Liver (tissue), 8 donors: ENCODE measurements at regions not wholly inside any gene's neighbourhood (a gene's known extent, or its start where the extent isn't known, plus 50 kb on each side); places are given as distances from the start of the nearest gene placed in this dataset.
A peak's percentile ranks its signal among the peaks of the same experiment; 100 is the strongest.

ENCODE experiments used
- DNase-seq: peaks from one replicate; pipeline ENCODE4 v3.0.0-alpha.2; 2017; ENCODE audit warnings: low spot score
- H3K27ac ChIP-seq, 2 donors: one replicate each; pipeline ENCODE4 v1.7.0; 2013; ENCODE audit warnings: inconsistent platforms in 2 of 2, low read length in 2 of 2, control low read depth in 1 of 2, low read depth in 1 of 2, mild to moderate bottlenecking in 1 of 2
- H3K27me3 ChIP-seq, 4 donors: one replicate each; pipeline versions ENCODE4 v1.6.1 to v1.7.0; 2013; ENCODE audit warnings: low read length in 3 of 4, inconsistent platforms in 1 of 4, mild to moderate bottlenecking in 1 of 4, moderate library complexity in 1 of 4; ENCODE audit not compliant: control insufficient read depth in 4 of 4, insufficient read depth in 4 of 4
- H3K36me3 ChIP-seq, 4 donors: one replicate each; pipeline versions ENCODE4 v1.6.1 to v1.7.0; 2013; ENCODE audit warnings: low read length in 3 of 4, mild to moderate bottlenecking in 3 of 4, low read depth in 1 of 4, moderate library complexity in 1 of 4; ENCODE audit not compliant: control insufficient read depth in 4 of 4, insufficient read depth in 3 of 4
- H3K4me1 ChIP-seq, 4 donors: one replicate each; pipeline versions ENCODE4 v1.6.1 to v1.7.0; 2013; ENCODE audit warnings: low read length in 3 of 4, mild to moderate bottlenecking in 3 of 4, moderate library complexity in 1 of 4; ENCODE audit not compliant: control insufficient read depth in 4 of 4, insufficient read depth in 4 of 4
- H3K4me3 ChIP-seq, 3 donors: one replicate each; pipeline versions ENCODE4 v1.6.1 to v1.7.0; 2013; ENCODE audit warnings: low read length in 3 of 3, control low read depth in 1 of 3, low read depth in 1 of 3, mild to moderate bottlenecking in 1 of 3
- H3K9ac ChIP-seq, 2 donors: one replicate each; pipeline ENCODE4 v1.7.0; 2013; ENCODE audit warnings: low read length in 2 of 2, mild to moderate bottlenecking in 2 of 2, moderate library complexity in 2 of 2, control low read depth in 1 of 2, low read depth in 1 of 2
- H3K9me3 ChIP-seq, 4 donors: one replicate each; pipeline versions ENCODE4 v1.6.1 to v1.7.0; 2013; ENCODE audit warnings: low read length in 3 of 4; ENCODE audit not compliant: control insufficient read depth in 4 of 4
- ATF3 ChIP-seq: IDR thresholded peaks from 2 replicates; pipeline ENCODE4 v1.6.1; 2016; ENCODE audit warnings: antibody characterized with exemption
- EGR1 ChIP-seq, 2 donors: IDR thresholded peaks; 2 replicates each; pipeline ENCODE4 v1.6.1; 2016 to 2018; ENCODE audit warnings: antibody characterized with exemption in 2 of 2, low read depth in 2 of 2
- FOXA1 ChIP-seq: IDR thresholded peaks from 2 replicates; pipeline ENCODE4 v1.6.1; 2016; ENCODE audit warnings: antibody characterized with exemption
- FOXA2 ChIP-seq: IDR thresholded peaks from 2 replicates; pipeline ENCODE4 v1.6.1; 2016; ENCODE audit warnings: antibody characterized with exemption
- GABPA ChIP-seq, 2 donors: IDR thresholded peaks in 1 of 2; conservative IDR thresholded peaks in 1 of 2; 2 replicates each; pipeline ENCODE4 v1.6.1; 2016; ENCODE audit warnings: antibody characterized with exemption in 2 of 2, mild to moderate bottlenecking in 1 of 2, moderate library complexity in 1 of 2
- HNF4A ChIP-seq, 2 donors: conservative IDR thresholded peaks; 2 replicates each; pipeline ENCODE4 v1.6.1; 2016; ENCODE audit warnings: antibody characterized with exemption in 2 of 2, mild to moderate bottlenecking in 2 of 2
- HNF4G ChIP-seq: IDR thresholded peaks from 2 replicates; pipeline ENCODE4 v1.6.1; 2016; ENCODE audit warnings: antibody characterized with exemption
- JUND ChIP-seq, 2 donors: IDR thresholded peaks; 2 replicates each; pipeline ENCODE4 v1.6.1; 2016; ENCODE audit warnings: antibody characterized with exemption in 2 of 2
- NR2F2 ChIP-seq: IDR thresholded peaks from 2 replicates; pipeline ENCODE4 v1.6.1; 2016; ENCODE audit warnings: antibody characterized with exemption
- RAD21 ChIP-seq, 2 donors: IDR thresholded peaks; 2 replicates each; pipeline ENCODE4 v1.6.1; 2016; ENCODE audit warnings: antibody characterized with exemption in 2 of 2, mild to moderate bottlenecking in 2 of 2
- REST ChIP-seq: IDR thresholded peaks from 2 replicates; pipeline ENCODE4 v1.6.1; 2016; ENCODE audit warnings: antibody characterized with exemption, mild to moderate bottlenecking
- RXRA ChIP-seq, 2 donors: IDR thresholded peaks; 2 replicates each; pipeline ENCODE4 v1.6.1; 2017 to 2018; ENCODE audit warnings: antibody characterized with exemption in 2 of 2, mild to moderate bottlenecking in 1 of 2
- SP1 ChIP-seq: IDR thresholded peaks from 2 replicates; pipeline ENCODE4 v1.6.1; 2018; ENCODE audit warnings: antibody characterized with exemption, mild to moderate bottlenecking
- TAF1 ChIP-seq: conservative IDR thresholded peaks from 2 replicates; pipeline ENCODE4 v1.6.1; 2016; ENCODE audit warnings: antibody characterized with exemption, mild to moderate bottlenecking
- YY1 ChIP-seq: IDR thresholded peaks from 2 replicates; pipeline ENCODE4 v1.6.1; 2016; ENCODE audit warnings: antibody characterized with exemption, mild to moderate bottlenecking
- ZBTB33 ChIP-seq: IDR thresholded peaks from 2 replicates; pipeline ENCODE4 v1.6.1; 2016; ENCODE audit warnings: antibody characterized with exemption
- WGBS: extraction: QIAGEN DNeasy Blood & Tissue Kit; methylation state at CpG from one replicate; pipeline ENCODE4 v1.1.7; 2013; 5-methylcytosine and 5-hydroxymethylcytosine counted together
- TF ChIP-seq, protein P1 (sequence below): IDR thresholded peaks from 2 replicates; pipeline ENCODE4 v1.6.1; 2016; ENCODE audit warnings: antibody characterized with exemption
- TF ChIP-seq, protein P2 (sequence below): fragments of 150-350 bp; IDR thresholded peaks from 2 replicates; pipeline ENCODE4 v1.5.1; 2017; ENCODE audit warnings: improper control_type of control experiment, low read depth, low read length; ENCODE audit not compliant: missing input control
- donor health status: healthy.
- donor health status: healthy.
- donor health status: healthy.
- donor health status: healthy.
- donor health status: healthy.

DNA sequence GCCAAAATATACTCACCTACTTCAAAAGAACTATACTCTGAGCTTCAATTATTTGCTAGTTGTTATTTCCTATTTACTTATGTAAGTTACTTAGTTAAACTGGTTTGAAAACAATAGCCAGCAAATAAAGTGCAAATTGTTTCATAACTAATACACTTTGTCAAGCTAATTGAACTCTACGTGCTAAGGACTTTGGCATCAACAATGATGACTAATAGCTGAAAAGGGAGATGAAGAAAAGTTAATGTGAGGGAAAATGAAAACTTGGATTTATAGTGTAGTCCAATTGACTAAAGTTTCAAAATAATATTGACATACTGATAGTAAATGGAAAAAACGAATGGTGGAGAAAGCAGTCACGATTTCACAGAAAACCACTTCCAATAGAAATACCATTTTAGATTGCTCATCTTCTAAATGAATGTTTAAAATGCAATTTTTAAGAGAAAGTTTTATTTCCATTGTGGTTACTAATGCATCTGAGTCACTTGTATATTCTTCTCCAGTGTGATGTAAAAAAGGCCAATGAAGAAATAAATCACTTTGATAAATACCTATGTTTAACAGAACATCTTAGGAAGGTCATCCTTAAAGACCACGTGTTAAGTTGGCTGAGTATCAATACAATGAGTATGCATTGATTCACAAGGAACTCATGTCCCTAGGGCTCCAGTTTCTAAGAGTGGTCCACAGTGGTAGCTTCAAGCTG lies 455.2 kb downstream of the LTN1 start:
- TF ChIP-seq HNF4A (conservative IDR thresholded peaks at IDR 0.05) (peak in 1 of 2 donors; percentile 7), EGR1 (IDR thresholded peaks at IDR 0.05; ENCODE audit: low read depth in 2 of 2) (no peak)
- Histone ChIP-seq H3K9ac (no peak overlapping the region), H3K4me1 (peaks cover 0 to 6% (median 2%) of the 10 kb centered on the region in 4 donors), H3K9me3 (no peaks in the 10 kb centered on the region), H3K27ac (no peak overlapping the region), H3K27me3 (no peaks in the 10 kb centered on the region), H3K36me3 (no peaks in the 10 kb centered on the region), H3K4me3 (no peak overlapping the region)
- DNase-seq: no peak
- WGBS: 74% methylated on average over 4 of the region's 4 CpGs

- TF ChIP-seq TAF1 (no peak), ZBTB33 (no peak), FOXA1 (no peak), REST (no peak), YY1 (no peak), GABPA (IDR thresholded peaks at IDR 0.05 in 1 of 2, conservative IDR thresholded peaks at IDR 0.05 in 1 of 2) (no peak), FOXA2 (no peak), HNF4A (conservative IDR thresholded peaks at IDR 0.05) (no peak), NR2F2 (no peak), EGR1 (IDR thresholded peaks at IDR 0.05; ENCODE audit: low read depth in 2 of 2) (no peak), RAD21 (IDR thresholded peaks at IDR 0.05) (no peak), SP1 (no peak), JUND (IDR thresholded peaks at IDR 0.05) (no peak), RXRA (IDR thresholded peaks at IDR 0.05) (no peak), ATF3 (no peak), HNF4G (no peak)
- TF ChIP-seq, protein P1, sequence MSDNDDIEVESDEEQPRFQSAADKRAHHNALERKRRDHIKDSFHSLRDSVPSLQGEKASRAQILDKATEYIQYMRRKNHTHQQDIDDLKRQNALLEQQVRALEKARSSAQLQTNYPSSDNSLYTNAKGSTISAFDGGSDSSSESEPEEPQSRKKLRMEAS: no peak
- TF ChIP-seq, protein P2, sequence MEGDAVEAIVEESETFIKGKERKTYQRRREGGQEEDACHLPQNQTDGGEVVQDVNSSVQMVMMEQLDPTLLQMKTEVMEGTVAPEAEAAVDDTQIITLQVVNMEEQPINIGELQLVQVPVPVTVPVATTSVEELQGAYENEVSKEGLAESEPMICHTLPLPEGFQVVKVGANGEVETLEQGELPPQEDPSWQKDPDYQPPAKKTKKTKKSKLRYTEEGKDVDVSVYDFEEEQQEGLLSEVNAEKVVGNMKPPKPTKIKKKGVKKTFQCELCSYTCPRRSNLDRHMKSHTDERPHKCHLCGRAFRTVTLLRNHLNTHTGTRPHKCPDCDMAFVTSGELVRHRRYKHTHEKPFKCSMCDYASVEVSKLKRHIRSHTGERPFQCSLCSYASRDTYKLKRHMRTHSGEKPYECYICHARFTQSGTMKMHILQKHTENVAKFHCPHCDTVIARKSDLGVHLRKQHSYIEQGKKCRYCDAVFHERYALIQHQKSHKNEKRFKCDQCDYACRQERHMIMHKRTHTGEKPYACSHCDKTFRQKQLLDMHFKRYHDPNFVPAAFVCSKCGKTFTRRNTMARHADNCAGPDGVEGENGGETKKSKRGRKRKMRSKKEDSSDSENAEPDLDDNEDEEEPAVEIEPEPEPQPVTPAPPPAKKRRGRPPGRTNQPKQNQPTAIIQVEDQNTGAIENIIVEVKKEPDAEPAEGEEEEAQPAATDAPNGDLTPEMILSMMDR: no peak
- no peak overlapping the region for H3K4me3 ChIP-seq
- no peak for DNase-seq
- no peak overlapping the region for H3K9ac ChIP-seq
- no peaks in the 10 kb centered on the region for H3K4me1 ChIP-seq
- no peaks in the 10 kb centered on the region for H3K27me3 ChIP-seq
- H3K27ac ChIP-seq: no peak overlapping the region
- no peaks in the 10 kb centered on the region for H3K36me3 ChIP-seq
- H3K9me3 ChIP-seq: no peaks in the 10 kb centered on the region
These were observed 460.2 kb downstream of the LTN1 start for GRCh38 chr21:28532446-28532845.
